Ovary (tissue), 7 donors: ENCODE measurements at regions not wholly inside any gene's neighbourhood (a gene's known extent, or its start where the extent isn't known, plus 50 kb on each side); places are given as distances from the start of the nearest gene placed in this dataset.

Experiments used
- DNase-seq, 5 donors: peaks; one replicate each; pipeline ENCODE4 v3.0.0-alpha.2; 2019 to 2020
- H3K27ac ChIP-seq, 2 donors: fragments of 200-600 bp; one replicate each; pipeline versions ENCODE4 v1.5.1 to v1.8.0; 2019 to 2022
- H3K27me3 ChIP-seq: fragments of 200-600 bp; one replicate; pipeline ENCODE4 v1.8.0; 2022
- H3K36me3 ChIP-seq: fragments of 200-600 bp; sonication (generic); one replicate; pipeline ENCODE4 v1.5.1; 2019
- H3K4me1 ChIP-seq: one replicate; pipeline ENCODE4 v1.8.1; 2013; ENCODE audit warnings: mild to moderate bottlenecking, moderate library complexity; ENCODE audit not compliant: insufficient read depth
- H3K4me3 ChIP-seq: fragments of 200-600 bp; sonication (generic); one replicate; pipeline ENCODE4 v1.5.1; 2017
- H3K9me3 ChIP-seq, 2 donors: fragments of 200-600 bp in 1 of 2; sonication (generic) in 1 of 2; one replicate each; pipeline versions ENCODE4 v1.5.1 to v1.8.1; 2013 to 2019; ENCODE audit warnings: mild to moderate bottlenecking in 1 of 2, moderate library complexity in 1 of 2
- EP300 ChIP-seq: sonication (generic); formaldehyde crosslinking; IDR thresholded peaks from one replicate; pipeline ENCODE4 v1.6.1; 2017; ENCODE audit warnings: antibody characterized with exemption
- POLR2A ChIP-seq: fragments of 450-650 bp; IDR thresholded peaks from one replicate; pipeline ENCODE4 v1.6.1; 2017; ENCODE audit warnings: antibody characterized with exemption, mild to moderate bottlenecking, moderate library complexity
- WGBS, 3 donors: extraction: QIAGEN DNeasy Blood & Tissue Kit in 1 of 3; methylation state at CpG; one replicate each; pipeline versions ENCODE4 v1.1.5 to v1.1.7; 2013 to 2017; 5-methylcytosine and 5-hydroxymethylcytosine counted together
- intact Hi-C, 4 donors: fragments of 100-400 bp; cut with DNase I; formaldehyde crosslinking; loops; one replicate each; pipeline versions ENCODE4 v1.11.0 to v1.15.1; 2022 to 2023
- TF ChIP-seq, protein P1 (sequence below), 3 donors: fragments of 450-650 bp in 2 of 3; fragments of 200-600 bp in 1 of 3; IDR thresholded peaks; one replicate each; pipeline versions ENCODE4 v1.5.1 to v1.8.0; 2016 to 2022; ENCODE audit warnings: antibody characterized with exemption in 3 of 3, mild to moderate bottlenecking in 1 of 3
- donor health status: DM: no; HTN: no; CAD: no; lungs with moderate emphysema.
- donor health status: DM: no; HTN: no; CAD: no.
- donor health status: Bipolar disorder and iron deficiency.
- donor health status: DM: no; HTN: no; CAD: no.
- donor health status: DM: yes; HTN: yes; CAD: no.

DNA sequence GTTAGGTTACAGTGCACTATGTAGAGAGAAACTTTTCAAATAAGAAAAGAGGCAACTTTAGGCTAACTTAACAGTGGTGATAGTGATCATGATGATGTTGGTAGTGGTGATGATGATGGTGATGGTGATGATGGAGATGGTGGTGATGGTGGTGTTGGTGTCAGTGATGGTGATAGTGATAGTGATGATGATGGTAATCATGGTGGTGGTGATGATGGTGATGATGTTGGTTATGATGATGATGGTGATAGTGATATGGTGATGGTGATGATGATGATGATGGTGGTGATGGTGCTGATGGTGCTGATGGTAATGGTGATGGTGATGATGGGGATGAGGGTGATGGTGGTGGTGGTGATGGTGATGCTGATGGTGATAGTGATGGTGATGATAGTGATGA, 107.4 kb downstream of the DLL1 start:
- no peaks in the 10 kb centered on the region for H3K27me3 ChIP-seq
- no peak for TF ChIP-seq EP300
- TF ChIP-seq, protein P1, sequence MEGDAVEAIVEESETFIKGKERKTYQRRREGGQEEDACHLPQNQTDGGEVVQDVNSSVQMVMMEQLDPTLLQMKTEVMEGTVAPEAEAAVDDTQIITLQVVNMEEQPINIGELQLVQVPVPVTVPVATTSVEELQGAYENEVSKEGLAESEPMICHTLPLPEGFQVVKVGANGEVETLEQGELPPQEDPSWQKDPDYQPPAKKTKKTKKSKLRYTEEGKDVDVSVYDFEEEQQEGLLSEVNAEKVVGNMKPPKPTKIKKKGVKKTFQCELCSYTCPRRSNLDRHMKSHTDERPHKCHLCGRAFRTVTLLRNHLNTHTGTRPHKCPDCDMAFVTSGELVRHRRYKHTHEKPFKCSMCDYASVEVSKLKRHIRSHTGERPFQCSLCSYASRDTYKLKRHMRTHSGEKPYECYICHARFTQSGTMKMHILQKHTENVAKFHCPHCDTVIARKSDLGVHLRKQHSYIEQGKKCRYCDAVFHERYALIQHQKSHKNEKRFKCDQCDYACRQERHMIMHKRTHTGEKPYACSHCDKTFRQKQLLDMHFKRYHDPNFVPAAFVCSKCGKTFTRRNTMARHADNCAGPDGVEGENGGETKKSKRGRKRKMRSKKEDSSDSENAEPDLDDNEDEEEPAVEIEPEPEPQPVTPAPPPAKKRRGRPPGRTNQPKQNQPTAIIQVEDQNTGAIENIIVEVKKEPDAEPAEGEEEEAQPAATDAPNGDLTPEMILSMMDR (IDR thresholded peaks at IDR 0.05): no peak
- TF ChIP-seq POLR2A: no peak
- H3K36me3 ChIP-seq: no peaks in the 10 kb centered on the region
- DNase-seq: no peak
- H3K4me1 ChIP-seq: no peaks in the 10 kb centered on the region
- H3K4me3 ChIP-seq: no peak overlapping the region
- H3K9me3 ChIP-seq: no peaks in the 10 kb centered on the region
- intact Hi-C loops: no loop called here
- no peak overlapping the region for H3K27ac ChIP-seq

DNA sequence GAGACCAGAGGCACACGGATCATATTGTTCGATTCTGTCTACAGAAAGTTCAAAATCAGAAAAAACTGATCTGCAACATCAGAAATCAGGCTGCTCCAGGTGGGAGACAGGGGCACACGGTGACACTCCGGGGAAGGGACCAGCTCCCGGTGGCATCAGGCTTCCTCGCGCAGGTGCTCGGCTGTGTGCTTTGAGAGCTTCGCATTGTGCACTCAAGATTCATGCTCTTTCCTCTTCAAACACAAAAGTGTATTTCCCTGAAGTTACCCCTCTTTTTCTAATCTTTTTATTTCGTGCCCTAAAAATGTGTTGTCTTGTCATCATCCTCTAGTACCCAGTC, 108.1 kb downstream of the DLL1 start:
- TF ChIP-seq POLR2A (no peak), EP300 (no peak)
- TF ChIP-seq, protein P1 (IDR thresholded peaks at IDR 0.05): no peak
- WGBS, 3 donors: 80 to 81% (median 81%) methylated on average over 10 of the region's 10 CpGs
- Histone ChIP-seq H3K4me3 (no peak overlapping the region), H3K9me3 (no peaks in the 10 kb centered on the region), H3K27ac (no peak overlapping the region), H3K27me3 (no peaks in the 10 kb centered on the region), H3K36me3 (no peaks in the 10 kb centered on the region), H3K4me1 (no peaks in the 10 kb centered on the region)
- intact Hi-C loops: no loop called here
- no peak for DNase-seq

DNA sequence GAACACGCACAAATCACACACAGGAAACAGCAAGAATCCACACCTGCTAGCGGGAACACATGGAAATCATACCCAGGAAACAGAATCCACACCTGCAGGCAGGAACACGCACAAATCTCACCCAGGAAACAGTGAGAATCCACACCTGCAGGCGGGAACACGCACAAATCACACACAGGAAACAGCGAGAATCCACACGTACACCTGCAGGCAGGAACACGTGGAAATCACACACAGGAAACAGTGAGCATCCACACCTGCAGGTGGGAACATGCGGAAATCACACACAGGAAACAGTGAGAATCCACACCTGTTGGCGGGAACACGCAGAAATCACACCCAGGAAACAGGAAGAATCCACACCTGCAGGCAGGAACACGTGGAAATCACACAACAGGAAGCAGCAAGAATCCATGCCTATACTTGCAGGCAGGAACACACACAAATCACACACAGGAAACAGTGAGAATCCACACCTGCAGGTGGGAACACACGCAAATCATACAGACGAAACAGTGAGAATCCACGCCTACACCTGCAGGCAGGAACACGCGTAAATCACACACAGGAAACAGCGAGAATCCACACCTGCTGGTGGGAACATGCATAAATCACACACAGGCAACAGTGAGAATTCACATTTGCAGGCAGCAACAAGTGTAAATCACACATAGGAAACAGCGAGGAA, 108.6 kb downstream of the DLL1 start:
- no peaks in the 10 kb centered on the region for H3K36me3 ChIP-seq
- no peak for DNase-seq
- WGBS, 3 donors: 65 to 72% (median 66%) methylated on average over 19 of the region's 19 CpGs
- H3K4me1 ChIP-seq: no peaks in the 10 kb centered on the region
- H3K9me3 ChIP-seq: no peaks in the 10 kb centered on the region
- H3K27ac ChIP-seq: no peak overlapping the region
- TF ChIP-seq, protein P1 (IDR thresholded peaks at IDR 0.05): no peak
- TF ChIP-seq EP300 (no peak), POLR2A (no peak)
- H3K27me3 ChIP-seq: no peaks in the 10 kb centered on the region
- intact Hi-C loops: no loop called here
- no peak overlapping the region for H3K4me3 ChIP-seq

DNA sequence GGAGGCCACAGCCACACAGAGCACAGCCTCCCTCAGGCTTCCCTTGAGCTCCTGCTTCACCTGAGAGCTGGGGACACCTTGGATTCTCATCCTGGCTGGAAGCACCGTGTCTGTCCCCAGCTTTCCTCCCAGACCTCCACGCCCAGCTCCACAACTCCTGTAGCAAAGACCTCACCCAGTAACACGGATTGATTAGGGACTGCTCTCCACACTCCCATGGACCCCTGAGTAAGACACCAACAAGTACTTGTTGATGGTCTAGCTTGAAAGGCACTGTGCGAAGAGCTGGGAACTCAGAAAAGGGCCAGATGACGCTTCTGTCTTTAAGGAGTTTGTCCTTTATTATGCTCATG, 109.6 kb downstream of the DLL1 start:
- H3K27ac ChIP-seq: no peak overlapping the region
- TF ChIP-seq, protein P1 (IDR thresholded peaks at IDR 0.05): no peak
- TF ChIP-seq POLR2A: no peak
- TF ChIP-seq EP300: no peak
- H3K4me1 ChIP-seq: peaks cover 3% of the 10 kb centered on the region
- DNase-seq: peak in 1 of 5 donors; percentile 8
- no peaks in the 10 kb centered on the region for H3K27me3 ChIP-seq
- intact Hi-C loops: no loop called here
- H3K36me3 ChIP-seq: no peaks in the 10 kb centered on the region
- WGBS, 3 donors: 82 to 86% (median 82%) methylated on average over 5 of the region's 5 CpGs
- no peaks in the 10 kb centered on the region for H3K9me3 ChIP-seq
- H3K4me3 ChIP-seq: no peak overlapping the region
